ENCODE measurements at regions not wholly inside any gene's neighbourhood (a gene's known extent, or its start where the extent isn't known, plus 50 kb on each side); places are given as distances from the start of the nearest gene placed in this dataset.
"Not testable (repeated sequence)": the region's sequence is repeated elsewhere in the genome, so short reads cannot be mapped to it uniquely, and the experiment has no call there.

DNA sequence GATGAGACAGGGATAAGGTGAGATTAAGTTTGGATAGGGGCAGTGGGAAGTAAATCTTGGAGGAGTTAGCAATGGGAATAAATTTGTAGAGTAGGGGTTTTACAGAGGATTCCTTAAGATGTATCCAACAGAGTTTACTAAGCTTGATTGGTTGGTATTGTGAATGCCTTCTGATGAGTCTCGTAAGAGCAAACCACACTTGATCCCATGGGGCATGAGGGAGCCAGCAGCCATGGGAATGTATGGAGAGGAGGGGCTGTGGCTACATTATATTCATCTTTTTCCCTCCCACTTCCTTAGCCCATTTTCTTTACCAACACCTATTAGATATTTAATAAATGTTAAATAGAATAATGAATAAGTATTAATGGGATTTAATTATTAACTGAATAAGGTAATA lies 126.6 kb upstream of the NDST3 start:
- DNase-seq (ENCODE audit: low read depth in 2 of 3, low spot score in 1 of 3) = no peak

DNA sequence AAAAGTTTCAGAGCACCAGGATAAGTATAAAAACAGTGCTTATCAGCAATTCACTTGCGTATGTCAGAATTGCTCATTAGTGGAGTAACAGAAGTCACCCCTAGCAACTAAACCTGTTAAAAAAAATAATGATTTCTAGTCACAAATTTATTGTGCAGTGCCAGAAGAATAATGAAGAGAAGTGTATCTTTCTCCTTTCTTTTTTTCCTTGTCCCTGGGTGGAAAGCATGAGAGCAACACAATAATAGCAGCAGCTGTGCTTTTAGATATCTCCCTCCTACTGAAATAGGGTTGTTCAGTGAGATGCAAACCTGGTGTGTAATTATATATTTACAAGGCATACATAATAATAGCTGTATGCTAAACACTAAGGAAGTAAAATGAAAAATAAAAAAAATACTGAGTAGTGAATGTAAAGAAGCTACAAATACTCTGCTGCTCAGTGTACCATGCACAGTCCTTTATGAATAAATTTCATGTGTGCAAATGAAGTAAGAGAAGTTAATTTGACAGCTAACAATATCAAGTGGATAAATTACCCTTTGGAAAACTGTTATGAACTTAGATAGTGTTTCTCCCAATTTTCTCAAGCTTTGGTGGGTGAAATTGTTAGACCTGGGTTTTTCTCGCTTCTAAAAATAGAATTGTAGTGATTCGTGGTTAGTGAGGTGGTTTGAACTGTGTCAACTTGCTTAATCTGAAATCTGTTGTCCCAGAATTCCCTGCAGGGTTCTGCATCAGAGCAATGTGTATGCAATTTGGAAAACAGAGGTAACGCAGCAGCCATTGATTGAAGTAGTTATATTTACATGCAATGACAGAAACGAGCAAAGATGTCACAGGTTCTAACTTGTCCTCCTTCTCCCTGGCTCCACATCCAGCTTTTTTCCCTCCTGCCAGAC lies 125.7 kb upstream of the NDST3 start:
- DNase-seq (ENCODE audit: low read depth in 2 of 3, low spot score in 1 of 3) = no peak

GRCh38 chr4:117916728-117917127 lies 117.6 kb upstream of the NDST3 start:
- no peak for DNase-seq (ENCODE audit: low read depth in 2 of 3, low spot score in 1 of 3)

DNA sequence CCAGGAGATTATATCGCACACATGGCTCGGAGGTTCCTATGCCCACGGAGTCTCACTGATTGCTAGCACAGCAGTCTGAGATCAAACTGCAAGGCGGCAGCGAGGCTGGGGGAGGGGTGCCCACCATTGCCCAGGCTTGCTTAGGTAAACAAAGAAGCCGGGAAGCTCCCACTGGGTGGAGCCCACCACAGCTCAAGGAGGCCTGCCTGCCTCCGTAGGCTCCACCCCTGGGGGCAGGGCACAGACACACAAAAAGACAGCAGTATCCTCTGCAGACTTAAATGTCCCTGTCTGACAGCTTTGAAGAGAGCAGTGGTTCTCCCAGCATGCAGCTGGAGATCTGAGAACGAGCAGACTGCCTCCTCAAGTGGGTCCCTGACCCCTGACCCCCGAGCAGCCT lies 112.0 kb upstream of the NDST3 start:
- DNase-seq (ENCODE audit: low read depth in 2 of 3, low spot score in 1 of 3) = not testable (repeated sequence)

- DNase-seq (ENCODE audit: low read depth in 2 of 3, low spot score in 1 of 3) = not testable (repeated sequence)
Measured at GRCh38 chr4:117927823-117928222, 106.5 kb upstream of the NDST3 start.

DNA sequence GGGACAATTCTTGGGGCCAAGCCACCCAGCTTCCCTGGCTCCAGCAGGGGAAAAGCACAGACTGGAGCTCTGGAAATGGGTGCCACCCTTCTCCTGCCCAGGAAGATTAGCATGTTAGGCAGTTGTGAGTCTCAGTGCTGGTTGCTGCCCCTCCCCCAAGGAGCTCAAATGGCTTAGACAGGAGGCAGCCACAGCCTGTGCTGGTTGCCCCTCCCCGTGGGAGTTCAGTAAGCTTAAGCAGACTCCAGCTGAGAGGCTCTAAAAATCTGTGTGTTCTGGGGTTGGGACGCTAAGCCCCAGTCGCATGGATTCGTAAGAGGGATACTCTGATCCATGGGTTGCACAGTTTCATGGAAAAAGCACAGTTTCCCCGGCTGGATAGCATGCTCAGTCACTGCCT lies 92.7 kb upstream of the NDST3 start:
- DNase-seq (ENCODE audit: low read depth in 2 of 3, low spot score in 1 of 3) = no peak

DNA sequence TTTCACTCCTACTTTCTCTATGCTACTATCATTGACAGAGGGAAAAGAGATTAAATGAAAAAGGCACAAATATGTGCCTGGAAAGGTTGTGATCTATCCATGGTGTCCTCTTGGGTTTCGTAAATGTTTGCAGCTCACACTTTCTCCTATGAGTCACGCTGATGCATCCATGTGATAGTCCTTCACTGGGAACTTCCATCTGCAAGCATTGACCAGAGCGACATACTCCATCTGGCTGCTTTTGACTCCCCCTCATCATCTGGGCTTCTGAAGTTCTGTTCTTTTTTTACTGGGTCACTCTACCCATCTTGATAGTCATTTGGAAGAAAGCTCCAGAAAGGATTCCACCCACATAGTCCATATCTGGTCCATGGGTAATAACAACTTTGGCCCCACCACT lies 84.7 kb upstream of the NDST3 start:
- no peak for DNase-seq (ENCODE audit: low read depth in 2 of 3, low spot score in 1 of 3)

- no peak for DNase-seq (ENCODE audit: low read depth in 2 of 3, low spot score in 1 of 3)
Measured at GRCh38 chr4:117957571-117957970, 76.7 kb upstream of the NDST3 start.

DNA sequence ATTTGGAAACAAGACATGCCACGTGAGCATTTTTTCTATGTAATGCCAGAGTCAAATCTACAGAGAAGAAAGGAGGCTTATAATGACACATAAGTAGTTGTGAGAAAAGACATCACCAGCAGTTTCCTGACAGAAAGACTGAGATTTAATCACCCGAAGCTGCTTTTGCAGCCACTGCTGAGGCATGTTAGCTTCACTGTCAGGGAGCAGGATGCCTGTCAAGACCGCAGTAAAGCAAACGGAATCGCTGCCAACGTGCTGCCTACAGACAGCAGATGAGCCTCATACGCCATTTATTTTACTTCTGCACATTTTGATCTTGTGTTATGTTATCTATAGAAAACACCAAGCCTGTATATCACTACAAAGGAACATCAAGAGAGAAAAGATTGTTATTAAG lies 68.7 kb upstream of the NDST3 start:
- DNase-seq (ENCODE audit: low read depth in 2 of 3, low spot score in 1 of 3) = no peak

- DNase-seq (ENCODE audit: low read depth in 2 of 3, low spot score in 1 of 3) = no peak
Measured at GRCh38 chr4:117968606-117969005, 65.7 kb upstream of the NDST3 start.

DNA sequence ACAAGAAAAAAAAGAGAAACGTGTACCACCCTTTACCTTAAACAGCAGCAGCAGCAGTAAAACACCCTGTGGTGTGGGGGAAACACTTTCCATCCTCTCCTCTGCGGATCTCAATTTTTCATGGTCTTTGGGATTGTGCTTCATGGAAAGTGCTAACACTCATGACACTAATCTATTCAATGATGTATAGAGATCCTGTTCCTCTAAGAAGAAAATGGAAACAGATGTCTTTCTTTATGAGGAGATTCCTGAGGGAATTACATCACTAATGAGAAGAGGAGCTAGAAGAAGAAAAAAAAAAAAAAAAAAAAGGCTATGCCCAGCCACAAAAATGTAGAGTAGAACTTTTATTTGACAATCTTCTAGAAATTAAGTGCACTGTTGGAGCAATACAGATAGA lies 62.9 kb upstream of the NDST3 start:
- DNase-seq (ENCODE audit: low read depth in 2 of 3, low spot score in 1 of 3) = no peak

- DNase-seq (ENCODE audit: low read depth in 2 of 3, low spot score in 1 of 3) = no peak
Measured at GRCh38 chr4:117983541-117984365, 50.5 kb upstream of the NDST3 start.

GRCh38 chr4:117984366-117984680 lies 50.0 kb upstream of the NDST3 start:
- DNase-seq (ENCODE audit: low read depth in 2 of 3, low spot score in 1 of 3) = no peak

Measured in stimulated activated CD4-positive, alpha-beta T cell treated with anti-CD3 and anti-CD28 coated beads, Interleukin-12 subunit alpha, Interleukin-12 subunit beta, amount 100 ng/mL, for 48 hours (primary cell).